GM18499 (cell line): ENCODE measurements at regions not wholly inside any gene's neighbourhood (a gene's known extent, or its start where the extent isn't known, plus 50 kb on each side); places are given as distances from the start of the nearest gene placed in this dataset.

Experiments used
- ATAC-seq: cut with Tn5 transposase; IDR thresholded peaks from one replicate; pipeline ENCODE4 v1.9.1; 2021; ENCODE audit warnings: moderate number of reproducible peaks; ENCODE audit not compliant: insufficient read depth, unreplicated experiment

DNA sequence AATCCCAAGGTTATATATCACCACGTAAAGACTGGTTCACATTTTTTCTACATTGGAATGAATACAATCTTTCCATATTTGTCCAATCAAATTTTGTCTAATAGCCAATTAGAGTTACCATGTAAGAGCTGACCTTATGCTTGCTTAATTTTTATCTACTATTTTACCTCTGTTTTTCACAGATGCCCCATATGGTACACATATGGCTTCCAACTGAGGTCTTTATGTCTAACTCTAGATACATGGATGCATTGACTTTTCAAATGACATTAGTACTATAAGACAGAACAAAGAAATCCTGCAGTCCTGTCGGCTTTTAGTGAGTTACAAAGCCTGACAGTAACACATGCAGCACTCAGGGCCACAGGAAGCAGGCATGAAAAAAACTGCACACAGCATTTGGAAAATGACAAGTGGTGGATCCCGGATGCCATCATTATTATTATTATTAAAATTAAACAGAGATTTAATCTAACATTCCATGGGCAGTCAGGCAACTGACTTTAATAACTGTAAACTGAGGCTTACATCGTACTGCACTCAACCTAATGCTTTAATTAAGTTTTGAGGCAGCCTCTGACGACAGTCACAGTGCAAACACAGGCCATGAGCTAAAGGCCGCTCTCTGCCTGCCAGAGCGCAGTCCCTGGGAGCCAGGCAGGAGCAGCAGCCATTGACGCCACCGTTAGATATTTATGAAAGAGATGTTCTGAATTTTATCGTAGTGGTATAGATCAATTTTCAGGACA, 113.9 kb upstream of the TMCO5A start:
- no peak for ATAC-seq

DNA sequence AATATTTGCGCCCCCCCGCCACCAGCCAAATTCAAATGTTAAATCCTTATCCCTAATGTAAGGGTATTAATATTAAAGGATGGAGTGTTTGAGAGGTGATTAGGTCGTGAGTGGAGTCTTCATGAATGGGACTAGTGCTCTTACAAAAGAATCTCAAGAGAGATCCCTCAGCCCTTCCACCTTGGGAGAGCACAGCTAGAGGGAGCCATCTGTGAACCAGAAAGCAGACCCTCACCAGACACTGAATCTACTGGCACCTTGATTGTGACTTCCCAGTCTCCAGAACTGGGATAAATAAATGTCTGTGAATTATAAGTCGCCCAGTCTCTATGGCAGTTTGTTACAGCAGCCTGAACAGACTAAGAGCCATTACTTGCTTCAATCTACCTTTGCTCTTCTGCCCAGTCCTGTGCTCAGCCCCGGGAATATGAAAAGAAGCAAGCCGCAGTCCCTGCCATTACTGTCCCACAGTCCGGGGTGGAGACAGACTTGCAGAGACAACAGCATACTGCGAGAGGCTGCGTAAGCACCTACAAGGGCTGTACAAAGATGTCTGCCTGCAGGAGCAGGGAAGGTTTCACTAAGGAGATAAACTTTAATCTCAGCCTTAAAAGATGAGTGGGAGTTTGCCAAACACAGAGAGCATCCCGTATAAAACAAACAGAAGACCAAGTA, 110.7 kb upstream of the TMCO5A start:
- no peak for ATAC-seq

DNA sequence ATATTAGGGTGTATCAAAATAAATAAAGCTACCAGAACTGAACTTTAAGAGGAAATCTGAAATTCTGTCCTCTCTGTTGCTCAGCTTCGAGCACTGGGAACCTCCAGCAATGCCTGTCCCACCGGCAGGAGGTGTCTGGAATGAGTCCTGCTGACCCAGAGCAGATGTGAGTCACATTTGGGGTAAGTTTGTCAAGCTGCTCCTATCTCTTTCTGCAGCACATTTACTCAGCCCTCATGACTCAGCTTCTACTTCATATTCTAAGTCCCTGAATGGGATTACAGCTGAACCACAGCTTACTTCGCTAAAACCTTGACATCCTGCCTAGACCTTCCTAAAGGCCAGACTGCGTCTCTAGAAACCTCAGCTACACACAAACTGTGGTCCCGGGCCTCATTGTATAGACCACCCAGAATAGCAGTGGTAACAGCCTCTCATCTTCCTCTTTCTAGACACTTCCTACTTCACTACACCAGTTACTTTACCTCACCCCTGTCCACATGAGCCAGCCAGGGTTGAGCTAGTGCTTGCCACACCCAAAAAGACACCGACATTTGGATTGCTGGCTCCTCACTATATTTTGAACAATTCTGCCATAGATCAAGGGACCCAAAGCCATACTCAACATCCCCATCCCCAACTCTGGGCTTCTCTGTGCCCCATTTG, 109.6 kb upstream of the TMCO5A start:
- ATAC-seq: no peak

DNA sequence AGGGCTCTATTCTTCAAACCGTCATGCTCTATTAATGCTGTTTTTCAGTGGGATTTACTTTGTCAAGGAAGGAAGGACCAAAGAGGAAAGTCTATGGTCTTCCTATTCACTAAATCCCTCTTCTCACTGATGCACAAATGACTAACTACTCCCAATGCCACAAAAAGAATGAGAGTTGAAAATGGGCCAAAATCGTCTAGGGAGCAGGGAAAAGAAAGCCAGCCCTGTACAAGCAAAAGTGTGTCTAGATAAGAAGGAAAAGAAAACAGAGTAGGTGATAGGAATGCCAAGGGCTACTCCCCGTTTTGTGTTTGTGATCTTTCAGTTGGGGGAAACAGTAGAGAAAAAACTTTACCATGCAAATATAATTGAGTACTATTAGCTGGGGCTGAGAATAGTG, 97.2 kb upstream of the TMCO5A start:
- no peak for ATAC-seq

DNA sequence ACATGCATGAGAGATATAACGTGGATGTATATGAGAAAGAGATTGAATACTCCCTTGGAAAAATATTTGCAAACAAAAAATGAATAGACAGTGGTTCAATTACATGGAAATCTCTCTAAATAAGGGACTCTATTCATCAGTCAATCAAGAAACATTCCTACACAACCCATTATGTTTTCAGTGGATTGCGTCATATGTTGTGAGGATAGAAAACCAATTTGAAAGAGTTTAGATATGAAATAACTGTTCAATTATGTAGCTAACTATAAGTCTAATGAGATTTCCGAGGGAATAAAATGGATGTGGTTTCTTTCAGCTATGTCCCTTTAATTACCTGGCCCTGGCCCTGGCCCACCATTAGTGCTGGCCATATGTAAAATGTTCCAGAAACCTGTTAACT, 86.7 kb upstream of the TMCO5A start:
- ATAC-seq: no peak

DNA sequence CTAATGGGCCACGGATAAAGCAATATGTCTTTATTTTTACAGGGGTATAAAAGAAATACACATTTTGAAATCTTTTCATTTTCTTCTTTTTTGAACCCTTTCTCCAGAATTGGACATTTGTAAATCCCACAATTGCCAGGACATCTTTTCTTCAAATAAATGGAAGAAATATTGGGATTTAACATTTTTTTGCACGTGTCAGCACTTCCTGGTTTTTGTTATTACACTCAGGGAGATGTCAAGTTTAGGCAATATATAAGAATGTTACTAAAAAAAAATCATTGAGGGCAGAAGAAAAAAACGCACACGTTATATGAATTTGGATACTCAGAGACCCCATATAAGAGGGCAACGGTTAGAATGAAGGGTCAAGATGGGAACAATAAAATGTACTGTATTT, 78.3 kb upstream of the TMCO5A start:
- no peak for ATAC-seq

DNA sequence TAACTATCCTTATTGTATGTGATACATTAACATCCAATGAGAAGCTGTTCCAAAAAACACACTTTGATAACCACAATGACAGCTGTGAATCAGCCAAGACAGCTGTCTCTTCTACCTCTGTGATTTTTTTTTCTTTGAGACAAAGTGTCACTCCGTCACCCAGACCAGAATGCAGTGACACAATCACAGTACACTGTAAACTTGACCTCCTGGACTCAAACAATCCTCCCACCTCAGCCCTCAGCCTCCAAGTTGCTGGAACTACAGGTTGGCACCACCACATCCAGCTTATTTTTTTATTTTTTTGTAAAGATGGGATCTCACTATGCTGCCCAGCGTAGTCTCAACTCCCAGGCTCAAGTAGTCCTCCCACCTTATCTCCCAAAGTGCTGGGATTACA, 73.5 kb upstream of the TMCO5A start:
- no peak for ATAC-seq

DNA sequence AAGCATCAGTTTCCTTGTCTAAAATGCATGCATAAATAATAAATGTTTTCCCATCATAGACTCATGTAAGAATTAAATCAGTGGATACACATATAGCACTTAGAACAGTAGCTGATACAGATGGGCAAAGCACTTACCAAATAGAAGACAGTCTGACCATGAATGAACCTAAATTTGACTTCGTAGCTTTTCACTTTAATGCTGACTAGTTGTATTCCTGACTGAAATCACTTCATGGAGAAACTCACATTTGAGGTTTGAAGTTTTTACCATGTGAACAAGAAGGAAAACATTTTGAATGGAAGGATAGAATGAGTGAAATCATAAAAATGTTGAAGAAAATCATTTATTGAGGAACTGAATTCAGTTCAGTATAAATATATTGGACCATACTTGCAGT, 68.8 kb upstream of the TMCO5A start:
- ATAC-seq: no peak

DNA sequence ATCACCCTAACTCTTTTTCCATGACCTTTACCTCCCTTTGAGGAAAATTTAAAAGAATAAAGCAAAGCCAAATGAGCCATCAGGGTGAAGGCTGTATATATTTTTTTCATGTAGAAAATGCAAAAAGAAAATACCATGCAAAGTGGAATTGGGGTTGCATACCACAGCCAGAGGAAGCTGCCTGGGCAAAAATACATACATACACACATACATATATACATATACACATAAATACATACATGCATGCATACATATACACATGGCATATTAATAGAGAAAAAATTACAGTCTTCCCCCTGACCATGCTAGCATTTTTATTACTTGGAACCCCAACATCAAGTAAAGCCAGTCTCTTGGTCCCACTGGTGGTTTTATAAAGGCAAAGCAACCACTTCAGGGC, 63.7 kb upstream of the TMCO5A start:
- no peak for ATAC-seq

DNA sequence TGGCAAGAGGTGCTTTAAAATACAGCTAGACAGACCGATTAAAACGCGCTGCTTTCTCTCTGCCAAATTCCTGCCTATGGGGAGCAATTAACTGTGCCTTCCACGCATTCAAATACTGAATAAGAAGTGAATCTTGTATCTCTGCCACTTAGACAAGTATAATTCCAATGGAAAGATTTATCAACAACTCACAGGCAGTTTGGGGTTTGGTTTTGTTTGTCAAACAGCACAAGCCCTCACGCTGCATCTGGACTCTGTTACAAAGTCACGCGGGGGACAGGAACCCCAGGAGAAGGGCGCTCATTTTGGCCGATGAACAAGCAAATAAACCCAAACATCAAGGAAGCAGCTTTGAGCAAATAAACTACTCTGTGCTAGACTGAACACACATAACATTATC, 61.8 kb upstream of the TMCO5A start:
- ATAC-seq: no peak

DNA sequence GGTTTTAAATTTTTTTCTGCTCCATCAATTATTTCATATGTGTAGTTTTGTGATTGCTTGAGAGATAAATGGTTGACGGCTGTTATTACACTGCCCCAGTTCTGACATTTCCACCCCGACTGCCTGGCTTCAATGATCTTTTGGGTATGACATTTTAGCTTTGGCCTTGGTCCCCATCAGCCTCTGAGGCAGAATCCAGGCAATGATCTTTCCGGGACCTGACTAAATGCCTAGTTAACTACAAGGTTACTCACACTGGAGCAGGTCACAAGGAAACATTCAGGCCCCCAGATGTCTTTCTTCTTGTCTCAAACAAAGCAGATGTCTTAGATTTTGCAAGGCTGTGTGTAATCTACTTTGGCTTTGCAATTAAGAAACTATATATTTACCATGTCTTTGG, 61.1 kb upstream of the TMCO5A start:
- ATAC-seq: no peak

DNA sequence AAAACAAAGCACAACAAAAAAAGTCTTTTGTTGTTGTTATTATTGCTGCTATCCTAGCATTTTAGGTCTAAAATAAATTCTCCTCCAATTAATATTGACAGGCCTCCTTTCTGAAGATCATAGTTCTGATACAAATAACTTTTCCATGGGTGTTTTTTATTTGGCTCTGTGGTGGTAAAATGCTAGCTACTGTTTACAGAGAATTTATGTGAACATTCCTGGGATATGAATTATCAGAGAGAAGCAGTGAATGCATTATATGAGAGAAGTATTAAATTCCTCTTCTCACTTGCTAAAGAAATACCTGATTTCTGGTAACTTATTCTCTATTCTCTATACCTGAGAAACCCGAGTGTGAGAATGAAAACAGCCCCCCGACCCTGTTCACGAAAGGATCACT, 57.5 kb upstream of the TMCO5A start:
- no peak for ATAC-seq

DNA sequence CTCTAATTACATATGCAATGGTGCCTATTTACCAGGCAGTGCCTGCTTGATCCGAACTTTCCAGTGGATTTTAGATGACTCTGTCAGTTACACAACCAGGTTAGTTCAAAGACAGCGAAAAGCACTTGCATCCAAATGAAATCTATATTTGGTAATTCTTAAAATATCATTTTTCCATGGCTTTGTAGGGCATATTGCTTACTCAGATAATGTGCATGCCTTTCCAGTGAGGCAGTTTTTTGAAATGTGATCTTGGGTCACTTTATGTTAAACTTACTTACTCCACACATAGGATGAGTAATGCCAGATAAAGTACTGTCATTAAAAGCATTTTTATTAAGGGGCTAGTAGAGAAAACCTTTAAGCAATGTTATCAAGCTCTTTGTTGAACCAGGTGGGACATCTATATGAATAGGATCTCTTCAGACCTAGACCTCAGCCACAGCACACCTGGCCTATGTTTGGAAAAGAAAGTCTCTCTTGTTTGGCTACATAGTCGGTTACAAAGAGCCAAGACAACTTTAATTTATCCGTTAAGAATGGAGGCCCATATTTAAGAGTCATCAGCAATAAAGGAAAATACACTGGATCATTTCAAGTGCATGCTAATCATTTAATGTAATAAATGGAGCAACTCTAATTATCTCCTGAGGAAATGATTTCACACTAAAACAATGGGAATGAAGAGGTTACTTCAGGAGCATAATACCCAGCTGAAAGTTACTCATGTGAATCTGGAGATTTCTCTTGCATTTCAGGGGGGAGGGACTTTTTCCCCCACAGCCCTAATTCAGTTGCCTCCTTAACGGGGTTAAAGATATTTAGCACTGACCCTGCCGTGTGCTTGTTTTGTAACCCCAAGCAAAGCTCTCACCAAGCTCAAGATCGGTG, 56.3 kb upstream of the TMCO5A start:
- no peak for ATAC-seq

DNA sequence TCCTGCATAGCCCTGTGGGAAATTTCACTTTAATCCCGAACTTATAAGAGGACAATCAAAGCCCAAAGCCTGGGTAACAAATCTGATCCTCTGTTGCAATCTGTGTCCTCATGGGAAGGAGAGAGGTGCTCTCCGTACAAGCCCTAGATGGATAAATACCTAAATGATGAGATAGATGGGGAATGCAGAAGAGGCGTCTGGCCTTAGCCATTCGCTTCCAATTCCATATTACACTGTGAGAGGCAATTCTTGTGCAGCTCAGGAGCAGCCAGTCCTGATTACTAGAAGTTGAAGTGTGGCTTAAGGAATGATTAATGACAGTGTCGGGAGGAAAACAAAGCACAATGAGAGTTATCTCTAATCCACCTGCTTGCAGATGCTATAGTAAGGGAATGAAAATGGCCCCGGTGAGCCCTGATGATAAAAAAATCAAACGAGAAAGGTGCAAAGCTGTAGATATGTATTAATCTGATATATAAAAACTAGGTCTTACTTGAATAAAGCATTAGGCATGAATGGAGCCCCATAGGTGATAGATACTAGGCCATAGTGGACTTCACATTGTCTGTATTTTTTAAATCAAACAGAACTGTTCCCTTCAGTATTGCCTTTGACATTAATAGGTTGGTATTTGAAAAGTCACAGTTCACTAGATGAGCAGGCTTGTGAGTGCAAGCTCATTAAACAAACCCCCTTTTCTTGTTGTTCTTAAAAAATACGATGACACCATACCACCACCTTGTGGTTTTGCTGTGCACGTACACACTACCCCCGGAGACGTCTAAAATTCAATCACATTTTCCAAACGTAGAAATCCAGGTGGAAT, 54.2 kb upstream of the TMCO5A start:
- no peak for ATAC-seq

DNA sequence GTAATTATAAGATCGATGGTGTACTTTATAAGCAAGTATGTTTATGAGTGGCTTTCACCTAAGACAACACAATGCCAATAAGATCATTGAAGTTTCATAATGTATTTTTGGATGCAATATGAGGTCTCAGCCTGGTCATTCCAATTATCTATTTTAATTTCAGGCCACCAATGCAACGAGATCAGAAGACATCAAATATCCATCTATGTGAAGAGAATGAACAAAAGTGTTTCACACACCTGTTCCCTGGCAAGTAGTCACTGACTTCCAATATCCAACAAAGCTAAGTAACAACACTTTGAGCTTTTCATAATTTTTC, 53.6 kb upstream of the TMCO5A start:
- no peak for ATAC-seq

DNA sequence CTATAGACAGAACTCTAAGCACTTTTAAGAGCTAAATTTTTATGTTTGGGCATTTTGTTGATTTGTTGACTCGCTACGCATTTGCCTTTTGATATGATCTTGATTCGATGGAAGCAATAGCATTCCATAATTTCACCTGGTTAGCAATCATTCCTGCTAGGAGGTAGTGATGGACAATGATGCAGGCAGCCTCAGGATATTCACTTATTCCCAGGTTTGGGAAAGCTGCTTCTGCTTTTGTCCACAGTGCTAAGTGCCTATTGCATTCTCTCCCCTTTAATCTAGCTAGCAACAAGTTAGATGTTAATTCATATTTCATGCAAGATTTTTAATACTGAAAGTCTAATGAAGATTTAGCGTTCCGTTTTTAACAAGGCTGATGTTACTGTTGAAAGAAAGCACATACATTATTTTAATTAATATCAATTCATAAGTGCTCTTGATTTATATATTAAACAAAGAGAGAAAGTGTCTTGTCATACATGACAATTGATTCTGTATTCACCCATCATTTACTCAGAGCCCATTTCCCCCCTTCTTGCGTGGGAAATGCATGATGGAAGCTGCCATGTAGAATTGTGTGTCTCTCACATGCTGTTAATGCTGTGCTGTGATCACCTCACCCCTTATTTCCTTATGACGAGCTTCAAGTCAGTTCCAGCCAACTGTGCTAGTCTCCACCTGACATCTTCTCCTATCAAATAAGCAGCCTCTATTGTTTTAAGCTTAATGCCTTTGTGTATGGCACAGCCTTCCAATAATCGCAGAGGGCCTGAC, 53.0 kb upstream of the TMCO5A start:
- no peak for ATAC-seq

DNA sequence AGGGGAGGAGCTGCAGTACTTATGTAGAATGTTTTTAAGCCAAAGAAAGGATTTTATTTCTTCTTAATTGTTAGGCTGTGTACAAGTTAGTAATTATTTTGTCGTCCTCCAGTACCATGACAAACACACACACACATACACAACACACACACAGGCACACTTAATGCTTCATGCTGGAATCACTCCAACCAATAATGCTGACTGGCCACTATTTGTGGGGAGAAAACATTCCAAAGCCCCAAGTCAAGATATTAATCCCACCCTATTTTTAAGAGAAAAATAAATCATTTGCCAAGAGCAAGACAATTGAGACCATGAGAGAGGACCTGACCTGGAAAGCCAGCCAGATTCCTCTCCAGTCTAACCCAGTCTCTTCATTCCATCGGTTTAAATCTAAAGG, 51.8 kb upstream of the TMCO5A start:
- no peak for ATAC-seq
